T-helper 1 cell treated with Interleukin-12 subunit alpha and Interleukin-12 subunit beta and Interleukin-4 antibody, amounts not matched to agents 30 μg/mL and 1 μg/mL, for 36 hours (primary cell): ENCODE measurements at regions not wholly inside any gene's neighbourhood (a gene's known extent, or its start where the extent isn't known, plus 50 kb on each side); places are given as distances from the start of the nearest gene placed in this dataset.
A peak's percentile ranks its signal among the peaks of the same experiment; 100 is the strongest.
"Not testable (repeated sequence)": the region's sequence is repeated elsewhere in the genome, so short reads cannot be mapped to it uniquely, and the experiment has no call there.

Source experiments
- H3K27ac Mint-ChIP-seq: one replicate; pipeline ENCODE4 v1.8.0; 2021; ENCODE audit warnings: mild to moderate bottlenecking, mixed read lengths
- H3K27me3 Mint-ChIP-seq: one replicate; pipeline ENCODE4 v1.8.0; 2021; ENCODE audit warnings: low read depth, mixed read lengths
- H3K36me3 Mint-ChIP-seq: one replicate; pipeline ENCODE4 v1.8.0; 2021; ENCODE audit warnings: low read depth, mixed read lengths
- H3K4me1 Mint-ChIP-seq: one replicate; pipeline ENCODE4 v1.8.0; 2021; ENCODE audit warnings: low read depth, mixed read lengths
- H3K4me3 Mint-ChIP-seq: one replicate; pipeline ENCODE4 v1.8.0; 2021; ENCODE audit warnings: mild to moderate bottlenecking, moderate library complexity, mixed read lengths
- H3K9me3 Mint-ChIP-seq: one replicate; pipeline ENCODE4 v1.8.0; 2021; ENCODE audit warnings: mixed read lengths

GRCh38 chr6:135592276-135592675 lies 94.7 kb upstream of the AHI1 start:
- H3K27ac Mint-ChIP-seq = peak overlapping the region; percentile 19
- no peak overlapping the region for H3K4me3 Mint-ChIP-seq
- peaks cover 46% of the 10 kb centered on the region for H3K36me3 Mint-ChIP-seq
- H3K27me3 Mint-ChIP-seq = no peaks in the 10 kb centered on the region
- peaks cover 55% of the 10 kb centered on the region for H3K9me3 Mint-ChIP-seq
- H3K4me1 Mint-ChIP-seq = peaks cover 25% of the 10 kb centered on the region

- no peak overlapping the region for H3K27ac Mint-ChIP-seq
- H3K27me3 Mint-ChIP-seq = no peaks in the 10 kb centered on the region
- peaks cover 16% of the 10 kb centered on the region for H3K4me1 Mint-ChIP-seq
- no peak overlapping the region for H3K4me3 Mint-ChIP-seq
- peaks cover 62% of the 10 kb centered on the region for H3K9me3 Mint-ChIP-seq
- peaks cover 51% of the 10 kb centered on the region for H3K36me3 Mint-ChIP-seq
Measured at GRCh38 chr6:135594000-135594399, 96.5 kb upstream of the AHI1 start.

- Mint-ChIP-seq H3K27ac (no peak overlapping the region), H3K4me1 (peaks cover 14% of the 10 kb centered on the region), H3K9me3 (peaks cover 35% of the 10 kb centered on the region), H3K27me3 (no peaks in the 10 kb centered on the region), H3K36me3 (peaks cover 32% of the 10 kb centered on the region), H3K4me3 (no peak overlapping the region)
Measured at GRCh38 chr6:135600086-135600702, 102.7 kb upstream of the AHI1 start.

DNA sequence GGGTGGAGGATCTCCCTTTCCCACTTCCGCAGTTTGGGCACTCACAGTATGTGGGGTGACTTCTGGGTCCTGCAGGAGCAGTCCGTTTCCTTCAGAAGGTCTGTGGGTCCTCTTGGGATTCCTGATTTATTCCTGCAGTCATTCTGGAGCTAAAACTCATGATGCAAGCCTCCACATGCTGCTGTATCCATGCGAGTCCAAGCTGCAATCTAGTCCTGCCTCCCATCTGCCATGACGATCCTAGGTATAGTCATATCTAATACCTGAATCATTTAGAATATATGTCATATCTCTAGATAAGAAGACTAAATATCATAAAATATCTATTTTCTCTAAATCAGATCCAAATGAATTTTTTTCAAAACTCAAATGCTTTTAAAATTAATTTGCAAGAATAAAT lies 103.4 kb upstream of the AHI1 start:
- Mint-ChIP-seq H3K9me3 (peaks cover 35% of the 10 kb centered on the region), H3K36me3 (peaks cover 32% of the 10 kb centered on the region), H3K27ac (no peak overlapping the region), H3K27me3 (no peaks in the 10 kb centered on the region), H3K4me3 (no peak overlapping the region), H3K4me1 (peaks cover 14% of the 10 kb centered on the region)

- no peak overlapping the region for H3K27ac Mint-ChIP-seq
- no peaks in the 10 kb centered on the region for H3K27me3 Mint-ChIP-seq
- peaks cover 29% of the 10 kb centered on the region for H3K36me3 Mint-ChIP-seq
- H3K4me3 Mint-ChIP-seq = no peak overlapping the region
- peaks cover 14% of the 10 kb centered on the region for H3K4me1 Mint-ChIP-seq
- H3K9me3 Mint-ChIP-seq = peaks cover 28% of the 10 kb centered on the region
Measured at GRCh38 chr6:135601857-135602256, 104.3 kb upstream of the AHI1 start.

DNA sequence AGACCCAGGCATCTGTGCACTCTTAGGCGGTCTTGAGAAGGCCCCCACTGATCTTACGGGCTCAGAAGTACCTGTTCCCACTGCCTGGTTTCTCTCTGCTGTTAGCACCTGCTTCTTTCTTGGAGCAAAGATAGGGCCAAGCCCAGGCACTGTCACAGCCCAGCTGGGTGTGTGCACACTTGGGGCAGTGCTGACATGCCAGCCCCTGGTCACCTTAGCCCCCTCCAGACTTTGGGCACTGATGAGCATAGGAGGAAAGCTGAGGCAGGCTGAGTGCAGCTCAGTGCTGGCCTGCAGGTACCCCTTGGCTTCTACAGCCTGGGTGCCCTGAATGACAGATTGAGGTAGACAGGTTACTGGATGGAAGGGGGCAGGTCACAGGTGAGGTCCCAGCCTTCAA lies 105.7 kb upstream of the AHI1 start:
- Mint-ChIP-seq H3K4me1 (peaks cover 14% of the 10 kb centered on the region), H3K27me3 (no peaks in the 10 kb centered on the region), H3K27ac (no peak overlapping the region), H3K36me3 (peaks cover 17% of the 10 kb centered on the region), H3K9me3 (peaks cover 16% of the 10 kb centered on the region), H3K4me3 (no peak overlapping the region)

DNA sequence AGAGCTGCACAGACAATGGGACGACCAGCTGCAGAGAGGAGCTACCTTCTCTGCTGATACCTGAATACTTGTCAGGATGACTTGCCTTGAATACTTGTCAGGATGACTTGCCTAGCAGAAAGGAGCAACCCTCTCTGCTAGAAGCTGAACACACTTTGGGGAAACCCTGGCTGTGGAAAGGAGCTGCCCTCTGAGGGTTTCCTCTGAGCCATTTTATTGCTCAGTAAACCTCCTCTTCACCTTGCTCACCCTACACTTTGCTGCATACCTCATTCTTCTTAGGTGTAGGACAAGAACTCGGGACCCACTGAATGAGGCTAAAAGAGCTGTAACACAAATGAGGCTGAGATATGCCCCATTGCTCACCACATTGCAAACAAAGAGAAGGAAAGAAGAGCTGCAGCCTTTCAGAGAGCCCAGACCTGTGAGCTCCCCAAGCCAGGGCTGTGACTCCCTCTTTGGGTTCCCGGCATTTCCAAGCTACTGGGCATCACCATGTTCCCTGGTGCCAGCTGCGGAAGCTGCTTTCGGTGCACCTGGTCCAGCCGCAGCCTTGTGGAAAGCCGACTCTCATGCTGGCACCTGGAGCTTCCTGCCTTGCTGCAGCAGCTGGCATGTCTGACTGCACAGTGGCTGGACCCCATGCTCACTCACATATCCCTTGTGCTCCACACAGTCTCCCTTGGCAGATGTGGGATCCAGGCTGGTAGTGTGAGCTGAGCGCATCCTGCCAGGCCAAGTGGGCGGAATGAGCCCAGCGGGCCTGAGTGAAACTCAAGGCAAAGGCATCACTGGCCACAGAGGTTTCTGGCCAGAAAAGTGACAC lies 106.7 kb upstream of the AHI1 start:
- Mint-ChIP-seq H3K4me3 (no peak overlapping the region), H3K27ac (peak overlapping the region; percentile 83), H3K27me3 (no peaks in the 10 kb centered on the region), H3K36me3 (peaks cover 7% of the 10 kb centered on the region), H3K4me1 (peaks cover 14% of the 10 kb centered on the region), H3K9me3 (peaks cover 6% of the 10 kb centered on the region)

DNA sequence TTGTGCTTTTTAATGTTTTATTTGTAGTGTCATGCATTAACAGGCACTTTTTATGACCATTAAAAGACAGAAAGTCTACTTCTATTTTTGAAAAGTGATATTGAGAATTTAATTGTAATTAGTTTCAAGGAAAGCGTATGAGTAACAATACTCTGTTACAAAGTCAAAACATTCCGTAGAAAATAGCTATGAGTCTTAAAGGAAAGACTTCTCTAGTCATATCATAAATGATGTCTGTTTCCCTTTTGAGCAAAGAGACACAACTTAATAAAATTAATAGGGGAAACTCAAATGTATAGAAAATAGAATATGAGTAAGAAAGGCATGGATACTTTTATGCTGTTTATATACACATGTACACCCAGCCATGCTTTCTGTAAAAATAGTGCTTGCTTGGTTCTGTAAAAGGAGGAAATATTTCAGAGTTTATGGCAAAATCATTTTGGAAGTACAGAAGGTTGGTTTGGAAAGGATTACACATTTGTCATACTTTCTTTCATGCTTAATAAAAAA lies 107.8 kb upstream of the AHI1 start:
- Mint-ChIP-seq H3K36me3 (peaks cover 4% of the 10 kb centered on the region), H3K4me1 (peaks cover 14% of the 10 kb centered on the region), H3K4me3 (no peak overlapping the region), H3K9me3 (peaks cover 6% of the 10 kb centered on the region), H3K27ac (no peak overlapping the region), H3K27me3 (no peaks in the 10 kb centered on the region)

GRCh38 chr6:135606392-135606791 lies 108.9 kb upstream of the AHI1 start:
- Mint-ChIP-seq H3K4me3 (no peak overlapping the region), H3K9me3 (peaks cover 10% of the 10 kb centered on the region), H3K27ac (no peak overlapping the region), H3K27me3 (no peaks in the 10 kb centered on the region), H3K4me1 (peaks cover 14% of the 10 kb centered on the region), H3K36me3 (peaks cover 4% of the 10 kb centered on the region)

- Mint-ChIP-seq H3K4me1 (peaks cover 14% of the 10 kb centered on the region), H3K9me3 (peaks cover 4% of the 10 kb centered on the region), H3K27me3 (no peaks in the 10 kb centered on the region), H3K27ac (no peak overlapping the region), H3K4me3 (no peak overlapping the region), H3K36me3 (no peaks in the 10 kb centered on the region)
Measured at GRCh38 chr6:135608031-135608430, 110.5 kb upstream of the AHI1 start.

DNA sequence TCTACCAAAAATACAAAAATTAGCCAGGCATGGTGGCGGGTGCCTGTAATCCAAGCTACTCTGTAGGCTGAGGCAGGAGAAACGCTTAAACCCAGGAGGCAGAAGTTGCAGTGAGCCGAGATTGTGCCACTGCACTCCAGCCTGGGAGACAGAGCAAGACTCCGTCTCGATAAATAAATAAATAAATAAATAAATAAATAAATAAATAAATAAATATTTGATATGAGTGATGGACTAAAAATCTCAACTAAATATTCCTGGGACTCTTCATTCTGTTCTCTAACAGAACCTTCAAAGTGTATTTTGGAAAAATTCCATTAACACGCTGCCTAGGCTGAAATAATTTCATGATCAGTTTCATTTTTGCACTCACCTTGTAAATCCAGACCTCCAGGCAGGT lies 112.7 kb upstream of the AHI1 start:
- not testable (repeated sequence) for H3K27ac Mint-ChIP-seq, H3K9me3 Mint-ChIP-seq, H3K27me3 Mint-ChIP-seq, H3K36me3 Mint-ChIP-seq, H3K4me1 Mint-ChIP-seq, H3K4me3 Mint-ChIP-seq

DNA sequence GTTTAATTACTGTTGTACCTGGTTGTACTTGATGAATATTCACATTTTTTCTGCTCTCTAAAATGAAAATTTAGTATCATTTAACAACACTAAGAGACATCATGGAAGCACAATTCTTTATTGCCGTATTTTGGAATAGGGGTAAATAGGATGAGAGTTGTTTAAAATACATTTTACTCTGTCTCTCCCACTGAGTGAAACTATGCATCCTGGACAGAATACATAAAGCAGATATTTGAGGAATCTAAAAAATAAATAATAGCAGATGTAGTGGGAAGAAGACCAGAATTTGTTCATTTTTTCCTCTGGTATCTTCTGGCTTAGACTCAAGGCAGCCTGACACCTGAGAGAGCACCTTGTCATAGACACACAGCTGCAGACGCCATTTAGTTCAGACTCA lies 119.1 kb upstream of the AHI1 start:
- peaks cover 10% of the 10 kb centered on the region for H3K9me3 Mint-ChIP-seq
- no peaks in the 10 kb centered on the region for H3K36me3 Mint-ChIP-seq
- no peak overlapping the region for H3K4me3 Mint-ChIP-seq
- H3K27me3 Mint-ChIP-seq = no peaks in the 10 kb centered on the region
- peaks cover 3% of the 10 kb centered on the region for H3K4me1 Mint-ChIP-seq
- H3K27ac Mint-ChIP-seq = no peak overlapping the region

DNA sequence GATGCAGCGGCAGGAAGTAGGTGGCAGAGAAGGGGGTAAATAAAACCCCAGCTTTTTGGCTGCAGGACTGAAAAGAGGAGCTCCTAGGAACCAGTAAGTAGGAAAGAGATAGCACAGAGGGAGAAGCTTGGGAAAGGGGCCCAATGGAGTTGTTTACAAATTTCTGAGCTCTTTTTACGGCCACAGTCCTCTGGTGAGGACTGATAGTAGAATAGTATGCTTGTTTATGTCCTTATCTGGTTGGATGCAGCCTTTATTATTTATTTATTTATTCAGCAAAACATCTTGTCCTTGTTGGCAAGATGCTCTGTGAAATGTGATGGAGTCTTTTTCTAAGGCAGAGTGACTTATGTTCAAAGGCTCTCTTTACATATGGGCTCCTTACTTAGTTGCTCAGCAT lies 119.7 kb upstream of the AHI1 start:
- H3K4me3 Mint-ChIP-seq = no peak overlapping the region
- peaks cover 3% of the 10 kb centered on the region for H3K36me3 Mint-ChIP-seq
- H3K27me3 Mint-ChIP-seq = no peaks in the 10 kb centered on the region
- peaks cover 13% of the 10 kb centered on the region for H3K9me3 Mint-ChIP-seq
- no peak overlapping the region for H3K27ac Mint-ChIP-seq
- H3K4me1 Mint-ChIP-seq = peaks cover 4% of the 10 kb centered on the region

GRCh38 chr6:135622081-135622480 lies 124.5 kb upstream of the AHI1 start:
- Mint-ChIP-seq H3K27me3 (no peaks in the 10 kb centered on the region), H3K4me3 (no peak overlapping the region), H3K27ac (peak overlapping the region; percentile 35), H3K9me3 (peaks cover 37% of the 10 kb centered on the region), H3K36me3 (peaks cover 20% of the 10 kb centered on the region), H3K4me1 (peaks cover 30% of the 10 kb centered on the region)

DNA sequence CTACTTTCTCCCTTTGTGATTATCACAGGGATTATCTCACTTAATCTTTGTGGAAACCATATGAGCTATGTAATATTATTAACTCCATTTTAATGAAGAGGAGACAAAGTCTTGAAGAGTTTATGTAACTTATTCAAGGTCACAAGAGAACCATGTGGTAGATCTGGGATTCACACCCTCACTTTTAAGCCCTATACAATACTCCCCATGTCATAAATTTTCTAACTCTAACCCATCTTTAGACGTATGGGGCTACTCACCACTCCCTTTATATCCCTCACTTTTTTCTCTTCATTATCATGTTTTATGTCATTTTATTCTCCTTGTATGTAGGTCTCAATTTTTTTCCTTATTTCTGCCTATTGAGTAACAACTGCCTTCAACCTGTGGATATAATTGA lies 126.4 kb upstream of the AHI1 start:
- Mint-ChIP-seq H3K27me3 (no peaks in the 10 kb centered on the region), H3K27ac (peak overlapping the region; percentile 90), H3K4me1 (peaks cover 35% of the 10 kb centered on the region), H3K9me3 (peaks cover 38% of the 10 kb centered on the region), H3K36me3 (peaks cover 25% of the 10 kb centered on the region), H3K4me3 (peak overlapping the region; percentile 12)
